Heart right ventricle (tissue), 16 donors: ENCODE measurements at regions not wholly inside any gene's neighbourhood (a gene's known extent, or its start where the extent isn't known, plus 50 kb on each side); places are given as distances from the start of the nearest gene placed in this dataset.

Experiments
- ATAC-seq, 8 donors: fragments of 200-7000 bp; cut with Tn5 transposase; one replicate each; pipeline ENCODE4 v1.9.1; 2020; ENCODE audit warnings: mild to moderate bottlenecking in 8 of 8, moderate library complexity in 8 of 8, moderate number of reproducible peaks in 1 of 8
- DNase-seq, 2 donors: peaks; one replicate each; pipeline ENCODE4 v3.0.0-alpha.2; 2020
- H3K27ac ChIP-seq, 10 donors: fragments of 200-600 bp; sonication (generic) in 2 of 10; one replicate each; pipeline versions ENCODE4 v1.5.0 to v1.8.0; 2020 to 2022; ENCODE audit warnings: mild to moderate bottlenecking in 3 of 10
- H3K27me3 ChIP-seq, 7 donors: fragments of 200-600 bp; one replicate each; pipeline ENCODE4 v1.8.0; 2021 to 2022; ENCODE audit warnings: mild to moderate bottlenecking in 2 of 7
- H3K36me3 ChIP-seq, 9 donors: fragments of 200-600 bp; sonication (generic) in 1 of 9; one replicate each; pipeline versions ENCODE4 v1.5.0 to v1.8.0; 2020 to 2022; ENCODE audit warnings: mild to moderate bottlenecking in 2 of 9
- H3K4me1 ChIP-seq, 9 donors: fragments of 200-600 bp; sonication (generic) in 1 of 9; one replicate each; pipeline versions ENCODE4 v1.5.0 to v1.8.0; 2020 to 2022; ENCODE audit warnings: mild to moderate bottlenecking in 4 of 9
- H3K4me3 ChIP-seq, 10 donors: fragments of 200-600 bp; sonication (generic) in 2 of 10; one replicate each; pipeline versions ENCODE4 v1.5.0 to v1.8.0; 2020 to 2022; ENCODE audit warnings: mild to moderate bottlenecking in 7 of 10, moderate library complexity in 2 of 10
- H3K9me3 ChIP-seq, 11 donors: fragments of 200-600 bp in 10 of 11; sonication (generic) in 2 of 11; one replicate each; pipeline versions ENCODE4 v1.5.0 to v1.8.0; 2013 to 2022; ENCODE audit warnings: mild to moderate bottlenecking in 2 of 11, control low read depth in 1 of 11, moderate library complexity in 1 of 11
- CTCF ChIP-seq, 9 donors: fragments of 200-600 bp; sonication (generic) in 2 of 9; IDR thresholded peaks; one replicate each; pipeline versions ENCODE4 v1.5.0 to v1.8.0; 2021 to 2022; ENCODE audit warnings: antibody characterized with exemption in 9 of 9, mild to moderate bottlenecking in 5 of 9, moderate library complexity in 1 of 9
- WGBS, 2 donors: extraction: QIAGEN DNeasy Blood & Tissue Kit; methylation state at CpG; one replicate each; pipeline ENCODE4 v1.1.7; 2013; ENCODE audit warnings: inconsistent platforms in 1 of 2; 5-methylcytosine and 5-hydroxymethylcytosine counted together
- intact Hi-C, 10 donors: fragments of 100-400 bp; cut with DNase I; formaldehyde crosslinking; loops; one replicate each; pipeline versions ENCODE4 v1.11.1 to v1.14.2; 2022
- donor health status: Arrhythmogenic right ventricular cardiomyopathy.
- donor health status: ischemic (EF 13 %, LVEDD 7.1; RV severe dilation, severe dysfunction).
- donor health status: healthy with polysubstance abuse.
- donor health status: DM: no; HTN: yes; CAD: no.
- donor health status: DM: no; HTN: no; CAD: no.
- donor health status: ischemic (EF 25% LVEDD 6.9; RV normal size, moderate dysfunction).
- donor health status: ischemic (EF 25% LVEDD 5.7; RV mildly dilated, moderate dysfunction).
- donor health status: healthy.
- donor health status: DM: yes; HTN: yes; CAD: no.
- donor health status: Ischemic cardiomyopathy.
- donor health status: ischemic (EF 35%, LVEDD 5.7; RV mildly dilated, moderate dysfunction).
- donor health status: nonischemic (EF 11% LVEDD 7.7; RV severe dilation, severe dysfunction).
- donor health status: DM: yes; HTN: yes; CAD: no.
- donor health status: PGD.
- donor health status: ischemic (EF 29% LVEDD 5.4; RV normal size, mild dysfunction).
- donor health status: nonischemic (EF 23%, LVEDD 6.1; RV moderate dilation, normal function).

GRCh38 chr2:138207074-138207930 is 243.0 kb downstream of the HNMT start:
- no peak overlapping the region for H3K4me3 ChIP-seq
- no peaks in the 10 kb centered on the region for H3K36me3 ChIP-seq
- ATAC-seq, result no peak
- H3K4me1 ChIP-seq, result no peaks in the 10 kb centered on the region
- no peaks in the 10 kb centered on the region for H3K27me3 ChIP-seq
- intact Hi-C loops, result no loop called here
- WGBS, 2 donors, result 95 to 97% methylated on average over 3 of the region's 3 CpGs
- no peak for DNase-seq
- H3K27ac ChIP-seq, result no peak overlapping the region
- no peak for TF ChIP-seq CTCF (IDR thresholded peaks at IDR 0.05)
- peaks cover 0 to 7% (median 0%) of the 10 kb centered on the region in 11 donors for H3K9me3 ChIP-seq

- H3K36me3 ChIP-seq, result no peaks in the 10 kb centered on the region
- intact Hi-C loops, result no loop called here
- no peaks in the 10 kb centered on the region for H3K27me3 ChIP-seq
- 87 to 90% methylated on average over 3 of the region's 3 CpGs for WGBS, 2 donors
- peaks cover 0 to 5% (median 0%) of the 10 kb centered on the region in 11 donors for H3K9me3 ChIP-seq
- H3K4me1 ChIP-seq, result no peaks in the 10 kb centered on the region
- ATAC-seq, result no peak
- no peak overlapping the region for H3K4me3 ChIP-seq
- no peak for TF ChIP-seq CTCF (IDR thresholded peaks at IDR 0.05)
- no peak for DNase-seq
- no peak overlapping the region for H3K27ac ChIP-seq
Measured at GRCh38 chr2:138209009-138209408, 244.7 kb downstream of the HNMT start.

- Histone ChIP-seq H3K36me3 (no peaks in the 10 kb centered on the region), H3K4me1 (no peaks in the 10 kb centered on the region), H3K27me3 (no peaks in the 10 kb centered on the region), H3K27ac (no peak overlapping the region), H3K4me3 (no peak overlapping the region), H3K9me3 (no peaks in the 10 kb centered on the region)
- ATAC-seq (no peak), DNase-seq (no peak)
- intact Hi-C loops, result no loop called here
- 84 to 91% methylated on average over 2 of the region's 2 CpGs for WGBS, 2 donors
- TF ChIP-seq CTCF (IDR thresholded peaks at IDR 0.05), result no peak
Measured at GRCh38 chr2:138210487-138210886, 246.2 kb downstream of the HNMT start.

- Histone ChIP-seq H3K4me1 (peaks cover 0 to under 1% (median 0%) of the 10 kb centered on the region in 9 donors), H3K4me3 (no peak overlapping the region), H3K36me3 (no peaks in the 10 kb centered on the region), H3K27ac (no peak overlapping the region), H3K27me3 (no peaks in the 10 kb centered on the region), H3K9me3 (no peaks in the 10 kb centered on the region)
- DNase-seq (no peak), ATAC-seq (no peak)
- TF ChIP-seq CTCF (IDR thresholded peaks at IDR 0.05), result no peak
- 90 to 91% methylated on average over 2 of the region's 2 CpGs for WGBS, 2 donors
- intact Hi-C loops, result no loop called here
Measured at GRCh38 chr2:138212434-138212833, 248.2 kb downstream of the HNMT start.
